Mesodermal cell (in vitro differentiated cells): ENCODE measurements at regions not wholly inside any gene's neighbourhood (a gene's known extent, or its start where the extent isn't known, plus 50 kb on each side); places are given as distances from the start of the nearest gene placed in this dataset.
A peak's percentile ranks its signal among the peaks of the same experiment; 100 is the strongest.

Experiments used
- H3K27ac ChIP-seq: 2 replicates; pipeline ENCODE4 v1.7.0; 2013; ENCODE audit warnings: mild to moderate bottlenecking, low read depth, low read length, moderate library complexity; ENCODE audit not compliant: severe bottlenecking
- H3K36me3 ChIP-seq: 2 replicates; pipeline ENCODE4 v1.7.1; 2013; ENCODE audit warnings: mild to moderate bottlenecking, low read length, moderate library complexity; ENCODE audit not compliant: control insufficient read depth, insufficient read depth
- H3K4me1 ChIP-seq: one replicate; pipeline ENCODE4 v1.7.1; 2013; ENCODE audit warnings: mild to moderate bottlenecking, low read length; ENCODE audit not compliant: insufficient read depth, control insufficient read depth, poor library complexity, severe bottlenecking
- H3K4me3 ChIP-seq: 2 replicates; pipeline ENCODE4 v1.7.0; 2013; ENCODE audit warnings: low read length, control low read depth, mild to moderate bottlenecking; ENCODE audit not compliant: insufficient read depth, poor library complexity, severe bottlenecking; ENCODE audit errors: extremely low read depth
- H3K9me3 ChIP-seq: 2 replicates; pipeline ENCODE4 v1.7.1; 2013; ENCODE audit warnings: mild to moderate bottlenecking, low read length, moderate library complexity; ENCODE audit not compliant: control insufficient read depth
- WGBS, 2 experiments: methylation state at CpG; one replicate each; pipeline ENCODE4 v1.1.5; 2013; ENCODE audit warnings: missing lambda C conversion rate in 2 of 2; ENCODE audit not compliant: insufficient coverage in 2 of 2; 5-methylcytosine and 5-hydroxymethylcytosine counted together

GRCh38 chr14:22449600-22449905 lies 139.5 kb downstream of the DAD1 start:
- Histone ChIP-seq H3K9me3 (no peaks in the 10 kb centered on the region), H3K27ac (no peak overlapping the region), H3K4me3 (no peak overlapping the region), H3K36me3 (no peaks in the 10 kb centered on the region), H3K4me1 (no peaks in the 10 kb centered on the region)
- 86 to 95% methylated on average over 1 to 2 of the region's 2 CpGs for WGBS, 2 experiments

DNA sequence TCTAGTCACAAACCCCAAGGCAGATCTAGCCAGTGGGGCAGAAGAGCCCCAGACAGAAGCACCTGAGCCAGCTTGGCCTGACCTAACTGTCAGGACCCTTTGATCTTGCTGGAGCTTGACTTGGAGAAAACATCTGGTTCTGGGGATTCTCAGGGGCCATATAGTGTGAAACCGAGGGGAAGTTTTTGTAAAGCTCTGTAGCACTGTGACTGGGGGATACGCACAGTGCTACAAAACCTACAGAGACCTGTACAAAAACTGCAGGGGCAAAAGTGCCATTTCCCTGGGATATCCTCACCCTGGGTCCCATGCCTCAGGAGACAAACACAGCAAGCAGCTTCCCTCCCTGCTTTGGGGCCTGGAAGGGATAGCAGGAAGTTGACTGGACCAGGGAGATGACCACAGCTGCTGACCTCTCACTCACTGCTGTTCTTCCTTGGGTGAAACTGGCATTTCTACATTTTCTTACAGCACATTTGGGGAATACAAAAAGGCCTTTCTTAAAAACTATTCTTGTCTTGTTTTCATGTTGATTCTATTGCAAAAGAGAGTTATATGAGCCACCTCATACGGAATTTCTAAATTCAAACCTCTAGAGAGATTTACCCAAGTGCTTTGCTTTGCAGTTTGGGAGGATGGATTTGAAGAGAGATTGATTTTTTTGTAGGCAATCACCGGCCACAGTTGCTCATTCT lies 140.0 kb downstream of the DAD1 start:
- Histone ChIP-seq H3K9me3 (no peaks in the 10 kb centered on the region), H3K4me1 (no peaks in the 10 kb centered on the region), H3K36me3 (no peaks in the 10 kb centered on the region), H3K4me3 (no peak overlapping the region), H3K27ac (no peak overlapping the region)
- 76 to 79% methylated on average over 2 to 3 of the region's 4 CpGs for WGBS, 2 experiments

DNA sequence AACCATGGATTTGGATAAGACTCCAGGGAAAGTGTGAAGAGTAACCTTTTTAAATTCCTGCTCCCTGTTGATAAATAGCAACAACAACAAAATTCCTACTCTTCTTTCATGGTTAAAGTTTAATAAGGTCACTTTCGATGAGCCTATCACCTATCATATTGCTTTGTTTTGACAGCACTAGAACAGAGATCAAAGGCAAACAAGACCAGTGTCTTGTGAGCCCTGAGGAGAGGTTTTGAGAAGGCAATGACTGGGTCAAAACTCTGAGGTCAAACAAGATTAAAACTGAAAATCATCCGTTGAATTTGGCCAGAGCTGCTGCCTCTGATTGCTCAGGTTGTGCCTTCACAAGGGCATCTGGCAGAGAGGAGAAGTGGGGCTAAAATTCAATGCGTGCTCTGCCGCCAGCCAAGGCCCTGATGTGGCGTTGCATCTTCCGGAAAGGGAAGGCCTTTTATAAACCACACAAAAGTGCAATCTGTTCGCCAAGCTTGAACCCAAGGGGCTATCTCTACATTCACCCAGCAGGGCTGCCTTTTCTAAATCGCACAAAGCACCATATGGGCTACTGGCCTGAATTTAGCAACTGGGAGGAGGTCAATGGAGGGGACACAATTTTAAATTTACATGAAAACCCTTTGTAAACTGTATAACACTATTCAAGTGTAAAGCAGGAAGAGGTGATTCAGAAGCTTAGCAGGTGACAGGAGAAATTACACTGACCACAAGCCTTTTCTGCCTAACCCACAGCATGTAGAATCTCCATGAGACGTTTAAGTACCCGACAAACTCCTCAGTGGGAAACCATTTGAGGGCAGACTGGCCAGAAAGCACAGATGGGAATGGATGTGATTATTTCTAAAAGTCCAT lies 140.8 kb downstream of the DAD1 start:
- no peaks in the 10 kb centered on the region for H3K9me3 ChIP-seq
- H3K36me3 ChIP-seq: no peaks in the 10 kb centered on the region
- no peak overlapping the region for H3K27ac ChIP-seq
- no peaks in the 10 kb centered on the region for H3K4me1 ChIP-seq
- WGBS, 2 experiments: 70 to 84% methylated on average over 2 to 5 of the region's 10 CpGs
- no peak overlapping the region for H3K4me3 ChIP-seq

- no CpG with 5 or more reads among the region's 3 CpGs for WGBS, 2 experiments
- no peaks in the 10 kb centered on the region for H3K9me3 ChIP-seq
- no peaks in the 10 kb centered on the region for H3K36me3 ChIP-seq
- H3K4me3 ChIP-seq: no peak overlapping the region
- no peaks in the 10 kb centered on the region for H3K4me1 ChIP-seq
- H3K27ac ChIP-seq: no peak overlapping the region
Observed at GRCh38 chr14:22438742-22439141, 150.3 kb downstream of the DAD1 start.

GRCh38 chr14:22434901-22435550 lies 154.0 kb downstream of the DAD1 start:
- no peak overlapping the region for H3K4me3 ChIP-seq
- 75 to 80% methylated on average over 2 to 4 of the region's 6 CpGs for WGBS, 2 experiments
- no peaks in the 10 kb centered on the region for H3K36me3 ChIP-seq
- no peaks in the 10 kb centered on the region for H3K4me1 ChIP-seq
- no peak overlapping the region for H3K27ac ChIP-seq
- H3K9me3 ChIP-seq: no peaks in the 10 kb centered on the region

DNA sequence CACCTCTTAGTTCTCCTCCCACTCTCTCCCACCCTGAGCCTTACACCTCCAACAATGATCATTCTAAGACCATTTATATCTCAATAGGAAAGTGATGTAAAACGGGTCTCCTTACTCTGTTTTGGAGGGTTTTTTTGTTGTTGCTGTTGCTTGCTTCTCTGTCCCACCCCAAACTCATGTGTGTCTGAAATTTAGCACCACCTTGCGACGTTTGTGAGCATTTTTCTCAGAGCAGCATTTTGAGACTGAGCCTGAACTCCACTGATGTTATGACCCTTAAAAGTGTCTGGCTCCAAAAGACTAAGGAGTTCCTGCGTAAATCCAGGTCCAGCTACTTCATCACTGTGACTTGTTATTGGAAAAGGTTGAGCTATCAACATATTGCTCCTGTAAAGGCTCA lies 155.0 kb downstream of the DAD1 start:
- H3K4me1 ChIP-seq: no peaks in the 10 kb centered on the region
- H3K4me3 ChIP-seq: no peak overlapping the region
- H3K36me3 ChIP-seq: no peaks in the 10 kb centered on the region
- H3K9me3 ChIP-seq: no peaks in the 10 kb centered on the region
- H3K27ac ChIP-seq: no peak overlapping the region
- WGBS, 2 experiments: 81 to 86% methylated on average over 3 of the region's 4 CpGs

DNA sequence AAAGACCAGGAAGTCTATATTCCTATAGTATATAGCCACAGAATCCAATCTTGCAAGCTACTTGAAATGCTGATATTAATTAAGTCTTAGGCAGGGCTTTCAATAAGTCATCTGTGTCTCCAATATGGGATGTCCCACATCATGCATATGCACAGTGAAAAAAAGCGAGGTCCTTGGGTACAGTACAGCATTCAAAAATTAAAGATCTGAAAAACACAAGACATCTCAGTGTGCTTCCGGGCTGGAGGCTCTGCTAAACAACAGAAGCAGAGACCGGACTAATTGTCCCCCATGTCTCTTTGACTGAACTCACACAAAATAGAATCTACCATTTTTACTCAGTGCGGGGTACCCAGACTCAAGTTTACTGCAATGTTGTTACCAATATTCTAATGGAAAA lies 156.0 kb downstream of the DAD1 start:
- Histone ChIP-seq H3K36me3 (no peaks in the 10 kb centered on the region), H3K27ac (no peak overlapping the region)

GRCh38 chr14:22432348-22432976 lies 156.6 kb downstream of the DAD1 start:
- H3K9me3 ChIP-seq: no peaks in the 10 kb centered on the region
- H3K4me1 ChIP-seq: peaks cover 5% of the 10 kb centered on the region
- H3K27ac ChIP-seq: no peak overlapping the region
- H3K4me3 ChIP-seq: no peak overlapping the region
- no peaks in the 10 kb centered on the region for H3K36me3 ChIP-seq
- WGBS, 2 experiments: 83 to 100% methylated on average over 2 of the region's 4 CpGs

More for the DNA sequence above, 156.0 kb downstream of the DAD1 start:
- Histone ChIP-seq H3K4me1 (no peaks in the 10 kb centered on the region), H3K4me3 (no peak overlapping the region), H3K9me3 (no peaks in the 10 kb centered on the region)
- WGBS, 2 experiments: 93 to 94% methylated on average over 2 to 3 of the region's 4 CpGs

DNA sequence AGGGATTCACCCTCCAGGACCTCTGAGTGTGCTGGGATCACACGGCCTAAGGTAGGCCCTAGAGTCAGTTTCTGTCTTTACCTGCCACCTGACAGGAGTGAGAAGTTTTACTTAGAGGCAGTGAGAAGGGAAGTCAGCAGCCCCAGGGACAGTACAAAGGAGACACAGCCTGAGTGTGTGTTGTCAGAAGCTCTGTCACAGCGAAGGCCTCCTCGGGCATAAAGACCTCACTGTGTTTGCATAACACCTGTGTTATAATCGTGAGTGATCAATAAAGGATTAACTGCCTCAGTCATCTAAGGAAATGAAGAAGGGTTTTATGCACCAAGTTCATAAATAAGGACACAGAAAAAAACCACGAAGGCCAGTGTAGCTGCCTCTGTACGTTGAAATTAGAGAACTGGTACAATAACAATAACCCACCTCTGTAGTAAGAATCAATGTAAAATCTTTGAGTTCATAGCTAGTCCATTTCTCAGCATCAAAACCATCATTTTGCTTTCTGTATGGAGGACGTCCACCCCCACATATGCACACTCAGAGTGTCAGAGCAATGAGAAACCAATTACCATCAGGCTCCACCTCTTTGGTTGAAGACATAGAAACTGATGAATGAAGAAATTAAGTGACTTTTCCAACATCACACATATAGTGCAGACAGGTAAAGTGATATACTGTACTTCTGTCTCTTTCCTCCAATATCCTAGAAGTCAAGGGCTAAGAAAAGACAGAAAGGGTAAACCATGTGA lies 159.3 kb downstream of the DAD1 start:
- no peak overlapping the region for H3K27ac ChIP-seq
- H3K9me3 ChIP-seq: no peaks in the 10 kb centered on the region
- 90 to 100% methylated on average over 3 to 4 of the region's 7 CpGs for whole genome bisulfite sequencing, 2 experiments

GRCh38 chr14:22428700-22429291 lies 160.2 kb downstream of the DAD1 start:
- Histone ChIP-seq H3K36me3 (no peaks in the 10 kb centered on the region), H3K4me1 (peaks cover 7% of the 10 kb centered on the region), H3K9me3 (no peaks in the 10 kb centered on the region), H3K27ac (peak overlapping the region; percentile 11), H3K4me3 (no peak overlapping the region)
- WGBS, 2 experiments: 82 to 90% methylated on average over 3 to 6 of the region's 7 CpGs

More for the DNA sequence above, 159.3 kb downstream of the DAD1 start:
- peaks cover 7% of the 10 kb centered on the region for H3K4me1 ChIP-seq
- no peaks in the 10 kb centered on the region for H3K36me3 ChIP-seq
- H3K4me3 ChIP-seq: no peak overlapping the region
